HepG2 (cell line): ENCODE measurements at regions not wholly inside any gene's neighbourhood (a gene's known extent, or its start where the extent isn't known, plus 50 kb on each side); places are given as distances from the start of the nearest gene placed in this dataset.

Experiments used
- ATF1 ChIP-seq: IDR thresholded peaks from 2 replicates; pipeline ENCODE4 v1.6.1; 2016; ENCODE audit warnings: mild to moderate bottlenecking, control low read depth
- FIP1L1 ChIP-seq: fragments of 200-400 bp; formaldehyde crosslinking; IDR thresholded peaks from 2 replicates; pipeline ENCODE4 v1.6.1; 2018; ENCODE audit warnings: low read depth, mild to moderate bottlenecking, low read length, moderate library complexity, borderline replicate concordance; ENCODE audit not compliant: insufficient read depth
- HNRNPLL ChIP-seq: fragments of 200-400 bp; formaldehyde crosslinking; IDR thresholded peaks from 2 replicates; pipeline ENCODE4 v1.6.1; 2017; ENCODE audit warnings: mild to moderate bottlenecking, low read depth, low read length; ENCODE audit not compliant: poor library complexity, severe bottlenecking
- HNRNPUL1 ChIP-seq: fragments of 200-400 bp; formaldehyde crosslinking; IDR thresholded peaks from 2 replicates; pipeline ENCODE4 v1.6.1; 2017; ENCODE audit warnings: low read depth, mild to moderate bottlenecking, low read length, moderate library complexity
- MAFF ChIP-seq: IDR thresholded peaks from 2 replicates; pipeline ENCODE4 v1.6.1; 2011; ENCODE audit warnings: low read depth, low read length, improper control_type of control experiment
- NPAS2 ChIP-seq: sonication (generic); formaldehyde crosslinking; IDR thresholded peaks from 2 replicates; pipeline ENCODE4 v1.8.0; 2022; ENCODE audit warnings: mild to moderate bottlenecking, missing genetic modification reagents, borderline replicate concordance
- PAWR ChIP-seq: sonication (generic); formaldehyde crosslinking; IDR thresholded peaks from 2 replicates; pipeline ENCODE4 v1.4.0; 2020; ENCODE audit warnings: missing genetic modification reagents, mild to moderate bottlenecking, borderline replicate concordance
- SKI ChIP-seq: fragments of 450-650 bp; IDR thresholded peaks from one replicate; pipeline ENCODE4 v1.6.1; 2018; ENCODE audit warnings: mild to moderate bottlenecking; ENCODE audit not compliant: partially characterized antibody
- ZNF10 ChIP-seq: sonication (generic); formaldehyde crosslinking; IDR thresholded peaks from 2 replicates; pipeline ENCODE4 v1.4.0; 2020; ENCODE audit warnings: mild to moderate bottlenecking, low read depth, missing genetic modification reagents, borderline replicate concordance
- ZNF367 ChIP-seq: sonication (generic); formaldehyde crosslinking; IDR thresholded peaks from 2 replicates; pipeline ENCODE4 v1.4.0; 2020; ENCODE audit warnings: missing genetic modification reagents, borderline replicate concordance
- ZNF562 ChIP-seq: sonication (generic); formaldehyde crosslinking; IDR thresholded peaks from 2 replicates; pipeline ENCODE4 v1.8.0; 2022; ENCODE audit warnings: missing genetic modification reagents, borderline replicate concordance
- ZNF790 ChIP-seq: sonication (generic); formaldehyde crosslinking; IDR thresholded peaks from 2 replicates; pipeline ENCODE4 v1.8.0; 2022; ENCODE audit warnings: missing genetic modification reagents, mild to moderate bottlenecking, borderline replicate concordance
- TF ChIP-seq, protein P1 (sequence below): sonication (generic); formaldehyde crosslinking; IDR thresholded peaks from 2 replicates; pipeline ENCODE4 v1.4.0; 2020; ENCODE audit warnings: missing genetic modification reagents
- TF ChIP-seq, protein P2 (sequence below): sonication (generic); formaldehyde crosslinking; IDR thresholded peaks from 2 replicates; pipeline ENCODE4 v1.9.0; 2021; ENCODE audit warnings: missing genetic modification reagents, borderline replicate concordance
- TF ChIP-seq, protein P3 (sequence below): IDR thresholded peaks from 2 replicates; pipeline ENCODE4 v1.6.1; 2016; ENCODE audit warnings: missing compliant biosample characterization, missing genetic modification reagents, borderline replicate concordance
- TF ChIP-seq, protein P4 (sequence below): sonication (generic); formaldehyde crosslinking; IDR thresholded peaks from 2 replicates; pipeline ENCODE4 v1.4.0; 2020; ENCODE audit warnings: missing genetic modification reagents, borderline replicate concordance
- TF ChIP-seq, protein P5 (sequence below): sonication (generic); formaldehyde crosslinking; conservative IDR thresholded peaks from 2 replicates; pipeline ENCODE4 v1.4.0; 2020; ENCODE audit warnings: missing genetic modification reagents

DNA sequence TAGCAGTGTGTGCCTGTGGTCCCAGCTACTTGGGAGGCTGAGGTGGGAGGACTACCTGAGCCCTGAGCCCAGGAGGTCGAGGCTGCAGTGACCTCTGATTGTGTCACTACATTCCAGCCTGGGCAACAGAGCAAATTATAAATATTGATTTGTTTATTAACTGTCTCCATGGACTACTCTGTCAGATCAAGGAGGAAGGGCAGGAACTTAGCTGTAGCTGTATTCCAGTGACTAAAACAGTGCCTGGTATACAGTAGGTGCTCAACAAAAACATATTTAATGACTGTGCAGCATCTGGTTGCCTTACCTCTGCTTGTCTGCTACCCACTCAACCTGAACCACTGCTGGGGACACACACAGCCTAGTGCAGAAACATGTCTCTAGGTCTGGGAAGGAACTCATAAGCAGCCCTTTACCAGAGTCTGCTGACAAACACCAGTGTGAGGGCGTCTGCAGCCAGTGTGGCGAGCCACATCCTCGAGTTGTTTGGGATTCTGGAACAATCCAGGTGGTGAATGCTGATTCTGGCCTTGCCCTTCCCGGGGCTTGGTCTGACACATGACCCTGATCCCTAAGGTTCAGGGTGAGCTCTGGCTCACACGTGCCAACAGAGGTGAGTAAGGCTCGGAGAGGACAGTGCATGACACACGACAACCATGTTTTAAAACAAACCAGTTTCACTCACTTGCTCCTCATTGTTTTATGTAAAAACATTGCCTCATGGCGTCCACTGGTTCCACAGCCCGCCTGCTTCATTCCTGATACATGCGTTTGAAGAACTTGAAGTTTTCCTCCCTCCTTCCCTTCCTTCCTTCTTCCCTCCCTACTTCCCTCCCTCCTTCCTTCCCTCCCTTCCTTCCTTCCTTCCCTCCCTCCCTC, 117.9 kb upstream of the ZNF217 start (continued):
- no peak for TF ChIP-seq NPAS2 (CRISPR knock-in tag)
- TF ChIP-seq SKI, result peak; percentile 50
- TF ChIP-seq HNRNPUL1, result no peak
- no peak for TF ChIP-seq ZNF790 (CRISPR knock-in tag)
- TF ChIP-seq, protein P1, sequence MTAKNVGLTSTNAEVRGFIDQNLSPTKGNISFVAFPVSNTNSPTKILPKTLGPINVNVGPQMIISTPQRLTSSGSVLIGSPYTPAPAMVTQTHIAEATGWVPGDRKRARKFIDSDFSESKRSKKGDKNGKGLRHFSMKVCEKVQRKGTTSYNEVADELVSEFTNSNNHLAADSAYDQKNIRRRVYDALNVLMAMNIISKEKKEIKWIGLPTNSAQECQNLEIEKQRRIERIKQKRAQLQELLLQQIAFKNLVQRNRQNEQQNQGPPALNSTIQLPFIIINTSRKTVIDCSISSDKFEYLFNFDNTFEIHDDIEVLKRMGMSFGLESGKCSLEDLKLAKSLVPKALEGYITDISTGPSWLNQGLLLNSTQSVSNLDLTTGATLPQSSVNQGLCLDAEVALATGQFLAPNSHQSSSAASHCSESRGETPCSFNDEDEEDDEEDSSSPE (CRISPR knock-in tag), result peak; percentile 70; the same call in 1 of the 2 replicates
- TF ChIP-seq ZNF562 (CRISPR knock-in tag), result no peak
- TF ChIP-seq, protein P2, sequence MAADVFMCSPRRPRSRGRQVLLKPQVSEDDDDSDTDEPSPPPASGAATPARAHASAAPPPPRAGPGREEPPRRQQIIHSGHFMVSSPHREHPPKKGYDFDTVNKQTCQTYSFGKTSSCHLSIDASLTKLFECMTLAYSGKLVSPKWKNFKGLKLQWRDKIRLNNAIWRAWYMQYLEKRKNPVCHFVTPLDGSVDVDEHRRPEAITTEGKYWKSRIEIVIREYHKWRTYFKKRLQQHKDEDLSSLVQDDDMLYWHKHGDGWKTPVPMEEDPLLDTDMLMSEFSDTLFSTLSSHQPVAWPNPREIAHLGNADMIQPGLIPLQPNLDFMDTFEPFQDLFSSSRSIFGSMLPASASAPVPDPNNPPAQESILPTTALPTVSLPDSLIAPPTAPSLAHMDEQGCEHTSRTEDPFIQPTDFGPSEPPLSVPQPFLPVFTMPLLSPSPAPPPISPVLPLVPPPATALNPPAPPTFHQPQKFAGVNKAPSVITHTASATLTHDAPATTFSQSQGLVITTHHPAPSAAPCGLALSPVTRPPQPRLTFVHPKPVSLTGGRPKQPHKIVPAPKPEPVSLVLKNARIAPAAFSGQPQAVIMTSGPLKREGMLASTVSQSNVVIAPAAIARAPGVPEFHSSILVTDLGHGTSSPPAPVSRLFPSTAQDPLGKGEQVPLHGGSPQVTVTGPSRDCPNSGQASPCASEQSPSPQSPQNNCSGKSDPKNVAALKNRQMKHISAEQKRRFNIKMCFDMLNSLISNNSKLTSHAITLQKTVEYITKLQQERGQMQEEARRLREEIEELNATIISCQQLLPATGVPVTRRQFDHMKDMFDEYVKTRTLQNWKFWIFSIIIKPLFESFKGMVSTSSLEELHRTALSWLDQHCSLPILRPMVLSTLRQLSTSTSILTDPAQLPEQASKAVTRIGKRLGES (CRISPR knock-in tag), result no peak
- no peak for TF ChIP-seq ZNF10
- TF ChIP-seq ATF1 (CRISPR knock-in tag), result no peak
- no peak for TF ChIP-seq MAFF
- no peak for TF ChIP-seq HNRNPLL
- TF ChIP-seq, protein P3, sequence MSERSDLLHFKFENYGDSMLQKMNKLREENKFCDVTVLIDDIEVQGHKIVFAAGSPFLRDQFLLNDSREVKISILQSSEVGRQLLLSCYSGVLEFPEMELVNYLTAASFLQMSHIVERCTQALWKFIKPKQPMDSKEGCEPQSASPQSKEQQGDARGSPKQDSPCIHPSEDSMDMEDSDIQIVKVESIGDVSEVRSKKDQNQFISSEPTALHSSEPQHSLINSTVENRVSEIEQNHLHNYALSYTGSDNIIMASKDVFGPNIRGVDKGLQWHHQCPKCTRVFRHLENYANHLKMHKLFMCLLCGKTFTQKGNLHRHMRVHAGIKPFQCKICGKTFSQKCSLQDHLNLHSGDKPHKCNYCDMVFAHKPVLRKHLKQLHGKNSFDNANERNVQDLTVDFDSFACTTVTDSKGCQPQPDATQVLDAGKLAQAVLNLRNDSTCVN, result 0 out of 2 replicates have a peak, but pooled peaks have one; percentile 47
- TF ChIP-seq, protein P4, sequence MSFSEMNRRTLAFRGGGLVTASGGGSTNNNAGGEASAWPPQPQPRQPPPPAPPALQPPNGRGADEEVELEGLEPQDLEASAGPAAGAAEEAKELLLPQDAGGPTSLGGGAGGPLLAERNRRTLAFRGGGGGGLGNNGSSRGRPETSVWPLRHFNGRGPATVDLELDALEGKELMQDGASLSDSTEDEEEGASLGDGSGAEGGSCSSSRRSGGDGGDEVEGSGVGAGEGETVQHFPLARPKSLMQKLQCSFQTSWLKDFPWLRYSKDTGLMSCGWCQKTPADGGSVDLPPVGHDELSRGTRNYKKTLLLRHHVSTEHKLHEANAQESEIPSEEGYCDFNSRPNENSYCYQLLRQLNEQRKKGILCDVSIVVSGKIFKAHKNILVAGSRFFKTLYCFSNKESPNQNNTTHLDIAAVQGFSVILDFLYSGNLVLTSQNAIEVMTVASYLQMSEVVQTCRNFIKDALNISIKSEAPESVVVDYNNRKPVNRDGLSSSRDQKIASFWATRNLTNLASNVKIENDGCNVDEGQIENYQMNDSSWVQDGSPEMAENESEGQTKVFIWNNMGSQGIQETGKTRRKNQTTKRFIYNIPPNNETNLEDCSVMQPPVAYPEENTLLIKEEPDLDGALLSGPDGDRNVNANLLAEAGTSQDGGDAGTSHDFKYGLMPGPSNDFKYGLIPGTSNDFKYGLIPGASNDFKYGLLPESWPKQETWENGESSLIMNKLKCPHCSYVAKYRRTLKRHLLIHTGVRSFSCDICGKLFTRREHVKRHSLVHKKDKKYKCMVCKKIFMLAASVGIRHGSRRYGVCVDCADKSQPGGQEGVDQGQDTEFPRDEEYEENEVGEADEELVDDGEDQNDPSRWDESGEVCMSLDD (CRISPR knock-in tag), result no peak
- 0 out of 2 replicates have a peak, but pooled peaks have one; percentile 55 for TF ChIP-seq ZNF367
- no peak for TF ChIP-seq FIP1L1
- TF ChIP-seq PAWR (CRISPR knock-in tag), result no peak
- TF ChIP-seq, protein P5, sequence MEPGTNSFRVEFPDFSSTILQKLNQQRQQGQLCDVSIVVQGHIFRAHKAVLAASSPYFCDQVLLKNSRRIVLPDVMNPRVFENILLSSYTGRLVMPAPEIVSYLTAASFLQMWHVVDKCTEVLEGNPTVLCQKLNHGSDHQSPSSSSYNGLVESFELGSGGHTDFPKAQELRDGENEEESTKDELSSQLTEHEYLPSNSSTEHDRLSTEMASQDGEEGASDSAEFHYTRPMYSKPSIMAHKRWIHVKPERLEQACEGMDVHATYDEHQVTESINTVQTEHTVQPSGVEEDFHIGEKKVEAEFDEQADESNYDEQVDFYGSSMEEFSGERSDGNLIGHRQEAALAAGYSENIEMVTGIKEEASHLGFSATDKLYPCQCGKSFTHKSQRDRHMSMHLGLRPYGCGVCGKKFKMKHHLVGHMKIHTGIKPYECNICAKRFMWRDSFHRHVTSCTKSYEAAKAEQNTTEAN (CRISPR knock-in tag), result peak; percentile 19; the same call in 1 of the 2 replicates
